ENCODE measurements at regions not wholly inside any gene's neighbourhood (a gene's known extent, or its start where the extent isn't known, plus 50 kb on each side); places are given as distances from the start of the nearest gene placed in this dataset.
A peak's percentile ranks its signal among the peaks of the same experiment; 100 is the strongest.

GRCh38 chr6:163756079-163756478 lies 341.6 kb downstream of the QKI start:
- H3K4me3 ChIP-seq (ENCODE audit: low read length), result peak overlapping the region; percentile 42
- no peaks in the 10 kb centered on the region for H3K79me2 ChIP-seq (ENCODE audit: control insufficient read depth, low read length)
- peaks cover 10% of the 10 kb centered on the region for H3F3A ChIP-seq (ENCODE audit: control insufficient read depth, insufficient read depth)
- H3K27me3 ChIP-seq (ENCODE audit: control insufficient read depth, low read length), result no peaks in the 10 kb centered on the region
- no peaks in the 10 kb centered on the region for H3K36me3 ChIP-seq (ENCODE audit: control insufficient read depth, low read length)
- H3K9me2 ChIP-seq (replicated peaks; ENCODE audit: control insufficient read depth, low read length), result no peaks in the 10 kb centered on the region
- no peaks in the 10 kb centered on the region for H4K20me1 ChIP-seq (ENCODE audit: control insufficient read depth, insufficient read depth, low read depth, low read length)
- H3K4me2 ChIP-seq (ENCODE audit: low read length), result peak overlapping the region; percentile 71
- H3K4me1 ChIP-seq (ENCODE audit: control insufficient read depth, low read length), result peaks cover 44% of the 10 kb centered on the region
- TF ChIP-seq CTCF (IDR thresholded peaks at IDR 0.05; ENCODE audit: low read depth, low read length, poor library complexity, severe bottlenecking) (no peak), EZH2phosphoT487 (IDR thresholded peaks at IDR 0.05; ENCODE audit: borderline replicate concordance, low read length) (no peak)
- no peaks in the 10 kb centered on the region for H3K9me3 ChIP-seq (ENCODE audit: control insufficient read depth, insufficient read depth, low read length)
- peak overlapping the region; percentile 73 for H3K27ac ChIP-seq (ENCODE audit: low read depth, low read length)

- Histone ChIP-seq H3K4me3 (ENCODE audit: low read length) (no peak overlapping the region), H3F3A (ENCODE audit: control insufficient read depth, insufficient read depth) (peaks cover 10% of the 10 kb centered on the region), H3K4me2 (ENCODE audit: low read length) (peak overlapping the region; percentile 71), H4K20me1 (ENCODE audit: control insufficient read depth, insufficient read depth, low read depth, low read length) (no peaks in the 10 kb centered on the region), H3K9me3 (ENCODE audit: control insufficient read depth, insufficient read depth, low read length) (no peaks in the 10 kb centered on the region), H3K4me1 (ENCODE audit: control insufficient read depth, low read length) (peaks cover 44% of the 10 kb centered on the region), H3K27ac (ENCODE audit: low read depth, low read length) (no peak overlapping the region), H3K79me2 (ENCODE audit: control insufficient read depth, low read length) (no peaks in the 10 kb centered on the region), H3K9me2 (replicated peaks; ENCODE audit: control insufficient read depth, low read length) (no peaks in the 10 kb centered on the region), H3K36me3 (ENCODE audit: control insufficient read depth, low read length) (no peaks in the 10 kb centered on the region), H3K27me3 (ENCODE audit: control insufficient read depth, low read length) (no peaks in the 10 kb centered on the region)
- TF ChIP-seq CTCF (IDR thresholded peaks at IDR 0.05; ENCODE audit: low read depth, low read length, poor library complexity, severe bottlenecking) (no peak), EZH2phosphoT487 (IDR thresholded peaks at IDR 0.05; ENCODE audit: borderline replicate concordance, low read length) (no peak)
Measured at GRCh38 chr6:163754866-163755265, 340.3 kb downstream of the QKI start.

- no peaks in the 10 kb centered on the region for H3K79me2 ChIP-seq (ENCODE audit: control insufficient read depth, low read length)
- H3K4me1 ChIP-seq (ENCODE audit: control insufficient read depth, low read length), result peaks cover 36% of the 10 kb centered on the region
- TF ChIP-seq EZH2phosphoT487 (IDR thresholded peaks at IDR 0.05; ENCODE audit: borderline replicate concordance, low read length), result no peak
- no peak for TF ChIP-seq CTCF (IDR thresholded peaks at IDR 0.05; ENCODE audit: low read depth, low read length, poor library complexity, severe bottlenecking)
- H3K27ac ChIP-seq (ENCODE audit: low read depth, low read length), result no peak overlapping the region
- H3K4me3 ChIP-seq (ENCODE audit: low read length), result no peak overlapping the region
- no peak overlapping the region for H3K4me2 ChIP-seq (ENCODE audit: low read length)
- peaks cover 10% of the 10 kb centered on the region for H3F3A ChIP-seq (ENCODE audit: control insufficient read depth, insufficient read depth)
- H3K9me3 ChIP-seq (ENCODE audit: control insufficient read depth, insufficient read depth, low read length), result no peaks in the 10 kb centered on the region
- H3K27me3 ChIP-seq (ENCODE audit: control insufficient read depth, low read length), result no peaks in the 10 kb centered on the region
- H3K36me3 ChIP-seq (ENCODE audit: control insufficient read depth, low read length), result no peaks in the 10 kb centered on the region
- H3K9me2 ChIP-seq (replicated peaks; ENCODE audit: control insufficient read depth, low read length), result no peaks in the 10 kb centered on the region
- H4K20me1 ChIP-seq (ENCODE audit: control insufficient read depth, insufficient read depth, low read depth, low read length), result no peaks in the 10 kb centered on the region
Measured at GRCh38 chr6:163753430-163753829, 338.9 kb downstream of the QKI start.
